HCEC 1CT (cell line): ENCODE measurements at regions not wholly inside any gene's neighbourhood (a gene's known extent, or its start where the extent isn't known, plus 50 kb on each side); places are given as distances from the start of the nearest gene placed in this dataset.
"Not testable (repeated sequence)": the region's sequence is repeated elsewhere in the genome, so short reads cannot be mapped to it uniquely, and the experiment has no call there.

ENCODE experiments used
- DNase-seq: peaks from one replicate; pipeline ENCODE4 v3.0.0-alpha.2; 2017

DNA sequence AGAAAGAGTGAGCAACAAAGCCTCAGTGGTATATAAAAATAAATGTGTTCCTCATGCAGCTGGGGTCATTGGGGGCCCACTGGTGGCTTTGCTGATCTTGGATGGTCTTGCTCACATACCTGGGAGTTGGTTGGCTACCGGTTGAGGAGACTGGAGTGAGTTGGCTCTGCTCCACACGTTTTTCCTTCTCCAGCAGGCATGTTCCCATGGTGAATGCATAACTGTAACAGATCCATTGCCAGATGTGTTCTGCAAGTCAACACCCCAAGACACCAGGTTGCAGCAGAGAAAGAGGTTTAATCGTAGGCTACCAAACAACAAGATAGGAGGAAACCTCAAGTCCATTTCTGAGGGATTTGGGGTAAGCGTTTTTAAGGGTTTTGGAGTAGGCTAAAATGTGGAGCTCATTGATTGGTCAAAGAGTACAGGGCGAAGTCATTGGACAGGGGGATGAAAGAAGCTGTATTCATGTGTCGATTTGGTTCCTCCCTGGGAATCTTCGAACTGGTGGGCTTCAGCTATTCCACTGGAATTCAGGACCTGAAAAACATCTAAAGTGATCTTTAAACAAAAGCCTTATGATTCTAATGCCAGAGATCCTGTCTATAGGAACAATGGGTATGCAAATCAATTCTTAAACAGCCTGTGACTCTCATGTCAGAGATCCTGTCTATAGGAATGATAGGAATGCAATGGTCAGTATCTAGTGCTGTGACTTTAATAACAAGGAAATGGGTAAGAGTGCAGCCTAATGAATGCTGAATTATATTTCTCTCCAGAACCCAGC lies 467.5 kb upstream of the C16orf82 start:
- DNase-seq = no peak

GRCh38 chr16:26599785-26600104 lies 467.0 kb upstream of the C16orf82 start:
- DNase-seq = no peak

DNA sequence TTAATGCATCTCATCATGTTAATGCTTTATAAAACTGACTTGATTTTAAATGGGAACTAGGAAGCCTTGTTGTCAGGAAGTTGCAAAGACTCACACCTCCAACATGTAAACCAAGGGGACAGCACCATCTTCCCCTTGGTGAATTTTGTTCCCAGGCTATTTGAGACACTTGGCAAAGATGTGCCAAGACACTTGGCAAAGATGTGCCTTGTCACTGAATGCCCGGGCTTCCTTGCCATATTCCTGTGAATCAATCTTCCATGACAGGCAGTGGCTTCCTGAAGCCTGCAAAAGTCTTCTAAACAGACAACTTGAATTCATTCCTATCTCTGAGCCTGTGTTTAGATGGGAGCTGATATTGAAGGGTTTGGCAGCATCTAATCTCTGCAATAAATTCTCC lies 465.4 kb upstream of the C16orf82 start:
- no peak for DNase-seq

DNA sequence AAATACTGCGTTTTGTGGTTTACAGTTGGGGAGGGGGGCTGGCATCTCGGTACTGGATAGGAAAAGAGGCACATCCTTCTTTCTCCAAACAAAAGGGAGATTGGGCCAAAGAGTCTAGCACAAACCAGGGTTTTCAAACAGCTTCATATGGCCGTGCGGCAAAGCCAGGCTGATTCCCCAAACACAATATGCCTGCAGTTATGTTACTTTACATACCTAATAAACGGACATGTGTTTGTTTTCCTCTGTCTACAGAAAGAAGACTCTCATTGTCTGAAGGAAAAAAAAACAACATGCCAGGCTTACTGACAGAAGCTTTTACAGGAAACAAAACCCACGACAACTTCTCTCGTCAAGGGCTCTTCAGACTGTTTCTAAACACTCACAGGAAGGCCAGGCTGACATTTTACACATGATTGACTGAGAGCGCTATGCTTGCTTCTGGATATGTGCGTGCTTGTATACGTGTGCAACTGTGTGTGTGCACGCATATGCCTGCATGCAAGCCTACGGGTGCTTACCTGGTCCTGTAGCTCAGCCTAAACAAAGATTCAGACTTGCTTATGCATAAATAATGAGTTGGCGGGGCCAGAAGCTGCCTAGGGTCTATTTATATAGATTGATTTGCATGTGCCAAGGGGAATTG lies 461.0 kb upstream of the C16orf82 start:
- no peak for DNase-seq

GRCh38 chr16:26606381-26607150 lies 460.2 kb upstream of the C16orf82 start:
- no peak for DNase-seq

DNA sequence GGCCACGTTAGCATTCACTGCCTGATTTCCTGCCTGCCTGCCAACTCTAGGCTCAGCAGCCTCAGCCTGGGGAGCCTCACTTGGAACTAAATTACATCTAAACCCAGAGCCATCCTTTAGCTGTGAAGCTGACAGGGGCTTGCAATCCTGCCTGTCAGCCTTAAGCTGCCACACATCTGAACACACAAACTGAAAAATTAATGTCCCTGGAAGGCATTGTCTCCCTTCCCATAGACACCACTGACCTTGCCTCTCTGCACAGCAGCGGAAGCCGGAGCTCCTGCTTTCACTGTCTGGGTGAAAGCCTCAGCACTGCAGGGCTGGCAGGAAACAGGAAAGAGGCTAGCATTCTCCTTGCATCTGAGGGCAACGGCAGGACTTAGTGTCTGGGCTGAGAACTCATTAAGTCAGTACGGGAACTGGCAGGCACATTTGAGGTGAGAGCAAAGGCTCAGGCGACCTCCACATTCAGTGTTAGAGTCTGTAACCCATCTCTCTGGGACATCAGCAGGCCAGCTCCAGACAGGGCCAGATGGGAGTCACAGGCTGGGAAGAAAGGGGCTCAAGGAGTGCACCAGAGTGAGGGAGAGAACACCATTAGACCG lies 452.4 kb upstream of the C16orf82 start:
- DNase-seq = no peak

DNA sequence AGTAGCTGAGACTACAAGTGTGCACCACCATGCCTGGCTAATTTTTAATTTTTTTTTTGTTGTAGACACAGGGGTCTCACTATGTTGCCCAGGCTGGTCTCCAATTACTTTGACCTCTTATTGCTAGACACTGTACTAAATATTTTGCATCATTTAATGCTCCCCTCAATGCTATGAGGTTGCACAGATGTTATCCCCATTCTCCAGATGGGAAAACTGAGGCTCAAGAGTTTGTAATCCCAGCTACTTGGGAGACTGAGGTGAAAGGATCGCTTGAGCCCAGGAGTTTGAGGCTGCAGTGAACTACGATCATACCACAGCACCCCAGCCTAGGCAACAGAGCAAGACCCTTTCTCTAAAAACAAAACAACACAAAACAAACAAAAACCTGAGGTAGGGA lies 443.3 kb upstream of the C16orf82 start:
- DNase-seq = no peak

DNA sequence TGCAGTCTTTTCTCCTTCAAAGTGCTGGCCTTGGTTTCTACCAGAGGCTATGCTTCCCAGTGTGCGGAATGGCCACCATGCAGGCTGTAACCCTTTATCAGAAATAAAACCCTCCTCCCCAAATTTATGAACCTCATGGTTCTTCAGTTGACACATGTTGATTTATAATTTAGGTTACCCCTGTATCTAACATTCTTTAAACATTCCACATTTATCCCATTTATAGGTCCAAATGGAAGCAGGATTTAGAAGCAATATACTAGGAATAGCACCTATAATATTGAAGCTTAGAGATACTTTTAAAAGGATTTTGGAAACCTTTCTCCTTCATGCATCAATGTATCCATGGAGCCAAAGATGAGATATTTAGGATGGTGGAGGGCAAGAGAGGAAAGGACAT lies 438.8 kb upstream of the C16orf82 start:
- no peak for DNase-seq

DNA sequence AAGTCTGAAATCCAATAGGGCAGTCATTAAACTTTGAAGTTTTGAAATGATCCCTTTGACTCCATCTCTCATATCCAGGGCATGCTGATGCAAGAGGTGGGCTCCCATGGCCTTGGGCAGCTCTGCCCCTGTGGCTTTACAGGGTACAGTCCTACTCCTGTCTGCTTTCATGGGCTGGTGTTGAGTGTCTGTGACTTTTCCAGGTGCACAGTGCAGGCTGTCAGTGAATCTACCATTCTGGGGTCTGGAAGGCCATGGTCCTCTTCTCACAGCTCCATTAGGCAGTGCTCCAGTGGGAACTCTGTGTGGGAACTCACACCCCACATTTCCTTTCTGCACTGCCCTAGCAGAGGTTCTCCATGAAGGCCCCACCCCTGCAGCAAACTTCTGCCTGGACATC lies 435.4 kb upstream of the C16orf82 start:
- not testable (repeated sequence) for DNase-seq

DNA sequence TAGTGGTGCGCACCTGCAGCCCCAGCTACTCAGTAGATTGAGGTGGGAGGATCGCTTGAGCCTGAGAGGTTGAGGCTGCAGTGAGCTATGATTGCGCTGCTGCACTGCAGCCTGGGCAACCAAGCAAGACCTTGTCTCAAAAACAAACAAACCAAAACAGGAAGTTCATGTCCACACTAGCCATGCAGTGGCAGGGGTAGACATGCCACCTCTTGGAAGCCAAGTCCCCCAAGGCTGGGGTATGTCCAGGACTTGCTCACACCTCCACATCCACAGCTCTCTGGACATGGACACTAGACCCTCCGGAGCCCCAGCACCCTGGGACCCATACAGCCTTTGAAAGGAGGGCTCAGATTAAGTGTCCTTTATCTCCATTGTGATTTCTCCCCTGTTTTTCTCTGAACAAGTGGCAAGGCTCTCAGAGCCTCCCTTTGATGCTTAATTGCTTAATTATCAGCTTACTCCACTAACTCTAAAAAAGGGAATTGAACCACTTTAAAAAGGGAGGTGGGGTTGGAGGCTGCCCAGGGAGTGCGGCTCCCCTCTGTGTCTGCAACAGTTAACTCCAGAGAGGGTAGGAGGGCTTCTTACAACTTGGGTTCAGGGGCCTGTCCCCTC lies 424.6 kb upstream of the C16orf82 start:
- no peak for DNase-seq

- DNase-seq = no peak
These were observed 423.2 kb upstream of the C16orf82 start for GRCh38 chr16:26643519-26643918.

GRCh38 chr16:26644912-26645543 lies 421.7 kb upstream of the C16orf82 start:
- no peak for DNase-seq

GRCh38 chr16:26645614-26646013 lies 421.1 kb upstream of the C16orf82 start:
- DNase-seq = no peak

GRCh38 chr16:26647870-26648269 lies 418.9 kb upstream of the C16orf82 start:
- no peak for DNase-seq

DNA sequence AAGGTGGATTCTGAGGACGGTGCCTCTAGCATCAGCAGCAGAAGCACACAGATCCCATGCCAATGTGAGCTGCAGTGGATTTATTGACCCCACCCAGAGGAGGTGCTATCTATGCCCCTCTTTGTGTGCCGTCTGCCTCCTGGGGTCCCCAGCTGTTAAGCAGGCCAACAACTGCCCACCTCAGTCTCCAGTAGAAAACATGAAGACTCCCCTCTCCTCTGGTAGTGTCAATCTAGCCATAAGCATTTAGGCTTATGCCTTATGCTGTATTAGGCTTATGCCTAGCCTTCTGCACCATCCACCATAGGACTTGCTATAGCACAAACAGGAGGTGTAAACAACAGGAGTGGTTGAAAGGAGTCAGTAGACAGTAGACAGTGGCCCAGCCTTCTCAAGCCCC lies 417.9 kb upstream of the C16orf82 start:
- DNase-seq = no peak

GRCh38 chr16:26649381-26650045 lies 417.2 kb upstream of the C16orf82 start:
- no peak for DNase-seq

DNA sequence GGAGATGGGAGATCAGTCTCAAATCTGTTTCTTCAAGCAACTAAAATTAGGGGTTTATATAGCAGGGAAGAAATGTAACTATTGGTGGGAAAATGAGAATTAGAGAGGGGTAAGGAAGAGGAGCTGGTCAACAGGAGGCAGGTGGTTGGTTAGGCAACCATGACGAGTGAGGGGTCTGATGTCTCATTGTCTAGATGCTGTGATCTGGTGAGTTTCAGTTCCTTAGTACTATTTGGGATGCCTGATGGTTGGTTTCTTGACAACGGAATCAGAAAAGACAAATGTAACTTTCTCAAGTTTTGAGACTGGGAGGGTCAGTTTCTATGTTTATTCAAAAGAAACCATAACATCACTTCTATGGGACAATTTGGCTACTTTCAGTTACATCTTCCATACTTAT lies 415.3 kb upstream of the C16orf82 start:
- DNase-seq = no peak

DNA sequence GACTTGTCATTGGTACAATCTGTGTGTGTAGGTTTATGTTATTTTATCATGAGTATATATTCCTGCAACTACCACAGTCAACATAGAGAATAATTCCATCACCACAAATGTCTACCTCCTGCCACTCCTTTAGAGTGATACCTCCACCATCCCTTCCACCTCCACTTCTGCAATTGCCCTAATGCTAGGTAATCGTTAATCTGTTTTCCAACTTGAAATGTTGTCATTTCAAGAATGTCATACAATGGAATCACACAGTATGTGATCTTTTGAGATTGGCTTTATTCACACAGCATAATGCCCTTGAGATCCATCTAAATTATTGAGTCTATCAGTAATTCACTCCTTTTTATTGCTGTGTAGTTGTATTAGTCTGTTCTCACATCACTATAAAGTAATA lies 414.8 kb upstream of the C16orf82 start:
- no peak for DNase-seq

GRCh38 chr16:26658486-26658885 lies 408.2 kb upstream of the C16orf82 start:
- DNase-seq = no peak

- no peak for DNase-seq
These were observed 407.8 kb upstream of the C16orf82 start for GRCh38 chr16:26658915-26659314.

- DNase-seq = no peak
These were observed 402.6 kb upstream of the C16orf82 start for GRCh38 chr16:26664086-26664485.
